ENCODE measurements at regions not wholly inside any gene's neighbourhood (a gene's known extent, or its start where the extent isn't known, plus 50 kb on each side); places are given as distances from the start of the nearest gene placed in this dataset.

DNA sequence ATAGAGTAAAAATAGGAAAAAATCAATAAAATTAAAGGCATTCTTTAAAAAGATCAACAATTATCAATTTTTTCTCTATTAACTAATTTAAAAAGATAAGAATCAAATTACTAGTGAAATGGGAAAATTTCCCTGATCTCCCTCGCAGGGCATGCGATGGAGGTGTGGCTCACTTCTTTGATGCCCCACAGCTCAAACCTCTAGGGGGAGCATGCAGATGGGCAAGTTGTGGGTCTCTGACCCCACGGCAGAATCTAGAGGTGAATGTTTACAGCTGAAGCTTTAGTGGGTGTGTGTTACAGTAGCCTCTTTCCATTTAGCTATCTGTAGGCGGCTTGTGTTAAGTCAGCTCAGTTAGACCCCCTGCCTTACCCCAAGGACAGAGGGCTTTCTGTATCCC, 1348.8 kb downstream of the PCDH18 start:
- Histone ChIP-seq H3K27me3 (ENCODE audit: insufficient read depth, low read depth) (no peaks in the 10 kb centered on the region), H3K36me3 (ENCODE audit: low read depth) (no peaks in the 10 kb centered on the region), H4K20me1 (ENCODE audit: insufficient read depth) (no peaks in the 10 kb centered on the region), H2AFZ (no peak overlapping the region), H3K79me2 (ENCODE audit: low read depth) (no peaks in the 10 kb centered on the region), H3K4me1 (replicated peaks; ENCODE audit: insufficient read depth) (no peaks in the 10 kb centered on the region), H3K4me3 (no peak overlapping the region), H3K9me3 (ENCODE audit: insufficient read depth, low read depth) (no peaks in the 10 kb centered on the region), H3K27ac (no peak overlapping the region), H3K4me2 (no peak overlapping the region), H3F3A (ENCODE audit: insufficient read depth, low read depth) (no peaks in the 10 kb centered on the region), H3K9me2 (ENCODE audit: insufficient read depth) (no peaks in the 10 kb centered on the region)
- intact Hi-C loops (cut with micrococcal nuclease; ENCODE audit: unreplicated experiment): no loop called here
- TF ChIP-seq, protein P1, sequence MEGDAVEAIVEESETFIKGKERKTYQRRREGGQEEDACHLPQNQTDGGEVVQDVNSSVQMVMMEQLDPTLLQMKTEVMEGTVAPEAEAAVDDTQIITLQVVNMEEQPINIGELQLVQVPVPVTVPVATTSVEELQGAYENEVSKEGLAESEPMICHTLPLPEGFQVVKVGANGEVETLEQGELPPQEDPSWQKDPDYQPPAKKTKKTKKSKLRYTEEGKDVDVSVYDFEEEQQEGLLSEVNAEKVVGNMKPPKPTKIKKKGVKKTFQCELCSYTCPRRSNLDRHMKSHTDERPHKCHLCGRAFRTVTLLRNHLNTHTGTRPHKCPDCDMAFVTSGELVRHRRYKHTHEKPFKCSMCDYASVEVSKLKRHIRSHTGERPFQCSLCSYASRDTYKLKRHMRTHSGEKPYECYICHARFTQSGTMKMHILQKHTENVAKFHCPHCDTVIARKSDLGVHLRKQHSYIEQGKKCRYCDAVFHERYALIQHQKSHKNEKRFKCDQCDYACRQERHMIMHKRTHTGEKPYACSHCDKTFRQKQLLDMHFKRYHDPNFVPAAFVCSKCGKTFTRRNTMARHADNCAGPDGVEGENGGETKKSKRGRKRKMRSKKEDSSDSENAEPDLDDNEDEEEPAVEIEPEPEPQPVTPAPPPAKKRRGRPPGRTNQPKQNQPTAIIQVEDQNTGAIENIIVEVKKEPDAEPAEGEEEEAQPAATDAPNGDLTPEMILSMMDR (conservative IDR thresholded peaks at IDR 0.05): no peak
- TF ChIP-seq EZH2 (IDR thresholded peaks at IDR 0.05; ENCODE audit: low read depth): no peak
- CTCF ChIA-PET: no interaction called here
- DNase-seq: no peak
- POLR2A ChIA-PET (ENCODE audit: unreplicated experiment): no interaction called here
- no TSS peak for BruUV-seq (replicated peaks)

DNA sequence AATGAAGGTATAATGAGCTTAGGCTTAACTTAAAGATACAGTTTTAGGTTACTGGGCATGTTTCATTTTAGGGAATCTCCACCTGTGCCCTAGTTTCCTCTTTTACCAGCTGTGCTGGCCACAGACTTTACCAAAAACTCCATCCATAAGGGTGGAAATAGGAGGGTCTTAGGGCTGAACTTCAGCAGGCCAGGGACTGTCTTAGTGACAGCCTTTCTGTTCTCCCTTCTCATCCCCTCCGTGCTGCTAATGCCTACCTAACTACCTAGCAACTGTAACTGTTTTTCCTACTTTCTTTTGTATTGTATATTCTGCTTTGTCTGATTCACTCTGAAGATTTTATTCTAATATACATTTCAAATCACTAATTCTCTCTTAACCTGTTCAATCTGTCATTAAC, 1375.3 kb downstream of the PCDH18 start:
- no peaks in the 10 kb centered on the region for H3F3A ChIP-seq (ENCODE audit: insufficient read depth, low read depth)
- H3K9me3 ChIP-seq (ENCODE audit: insufficient read depth, low read depth): no peaks in the 10 kb centered on the region
- no peaks in the 10 kb centered on the region for H3K4me1 ChIP-seq (replicated peaks; ENCODE audit: insufficient read depth)
- no peaks in the 10 kb centered on the region for H3K36me3 ChIP-seq (ENCODE audit: low read depth)
- H3K9me2 ChIP-seq (ENCODE audit: insufficient read depth): no peaks in the 10 kb centered on the region
- no TSS peak for BruUV-seq (replicated peaks)
- no peak for TF ChIP-seq EZH2 (IDR thresholded peaks at IDR 0.05; ENCODE audit: low read depth)
- TF ChIP-seq, protein P1 (conservative IDR thresholded peaks at IDR 0.05): no peak
- no peak overlapping the region for H3K4me2 ChIP-seq
- POLR2A ChIA-PET (ENCODE audit: unreplicated experiment): interaction anchor here (0.5 to 0.6 kb wide), 2 partner anchors 580 to 612 kb away, joined by 3 to 6 read pairs; no protein-coding TSS in a partner anchor
- no peaks in the 10 kb centered on the region for H3K27me3 ChIP-seq (ENCODE audit: insufficient read depth, low read depth)
- no peak overlapping the region for H3K4me3 ChIP-seq
- no peak overlapping the region for H2AFZ ChIP-seq
- H3K79me2 ChIP-seq (ENCODE audit: low read depth): no peaks in the 10 kb centered on the region
- no peaks in the 10 kb centered on the region for H4K20me1 ChIP-seq (ENCODE audit: insufficient read depth)
- no peak overlapping the region for H3K27ac ChIP-seq
- CTCF ChIA-PET: no interaction called here
- no peak for DNase-seq
- intact Hi-C loops (cut with micrococcal nuclease; ENCODE audit: unreplicated experiment): no loop called here

DNA sequence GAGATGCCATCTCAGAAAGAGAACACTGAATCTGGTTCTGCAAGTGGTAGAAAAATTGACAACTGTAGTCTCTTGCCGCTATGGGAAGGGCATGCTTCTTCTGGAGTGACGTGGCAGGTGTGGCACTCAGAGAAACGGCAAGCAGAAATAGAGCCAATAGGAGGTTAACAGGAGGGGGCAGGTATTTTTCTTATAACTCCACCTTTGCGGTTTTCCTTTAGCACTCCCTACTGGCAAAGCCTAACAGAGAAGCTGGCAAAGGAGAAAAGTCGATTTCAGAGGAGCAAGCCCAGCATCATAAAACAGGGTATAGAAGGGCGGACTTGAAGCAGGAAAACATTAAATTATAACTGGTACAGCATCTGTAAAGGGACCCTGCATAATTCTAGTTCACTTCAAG, 1382.2 kb downstream of the PCDH18 start:
- intact Hi-C loops (cut with micrococcal nuclease; ENCODE audit: unreplicated experiment): no loop called here
- H3K4me3 ChIP-seq: no peak overlapping the region
- H2AFZ ChIP-seq: no peak overlapping the region
- DNase-seq: no peak
- H3K27me3 ChIP-seq (ENCODE audit: insufficient read depth, low read depth): no peaks in the 10 kb centered on the region
- H3K36me3 ChIP-seq (ENCODE audit: low read depth): no peaks in the 10 kb centered on the region
- POLR2A ChIA-PET (ENCODE audit: unreplicated experiment): no interaction called here
- H3K27ac ChIP-seq: no peak overlapping the region
- BruUV-seq (replicated peaks): no TSS peak
- no peaks in the 10 kb centered on the region for H3K9me2 ChIP-seq (ENCODE audit: insufficient read depth)
- no peaks in the 10 kb centered on the region for H3F3A ChIP-seq (ENCODE audit: insufficient read depth, low read depth)
- no peaks in the 10 kb centered on the region for H3K79me2 ChIP-seq (ENCODE audit: low read depth)
- no peaks in the 10 kb centered on the region for H3K9me3 ChIP-seq (ENCODE audit: insufficient read depth, low read depth)
- TF ChIP-seq EZH2 (IDR thresholded peaks at IDR 0.05; ENCODE audit: low read depth): no peak
- TF ChIP-seq, protein P1 (conservative IDR thresholded peaks at IDR 0.05): no peak
- H3K4me1 ChIP-seq (replicated peaks; ENCODE audit: insufficient read depth): no peaks in the 10 kb centered on the region
- no peak overlapping the region for H3K4me2 ChIP-seq
- no peaks in the 10 kb centered on the region for H4K20me1 ChIP-seq (ENCODE audit: insufficient read depth)
- CTCF ChIA-PET: no interaction called here

All from PC-9 (cell line).